Keratinocyte (primary cell): ENCODE measurements at regions not wholly inside any gene's neighbourhood (a gene's known extent, or its start where the extent isn't known, plus 50 kb on each side); places are given as distances from the start of the nearest gene placed in this dataset.

Source experiments
- DNase-seq: peaks from one replicate; pipeline ENCODE4 v3.0.0-alpha.2; 2011; ENCODE audit warnings: low read depth, missing footprints, low spot score
- FAIRE-seq: peaks from 2 replicates; lab custom pipeline; 2011; peaks lifted over from hg19 to GRCh38; lab: Jason Lieb, UNC
- H2AFZ ChIP-seq: 2 replicates; pipeline ENCODE4 v1.6.0; 2012; ENCODE audit warnings: low read length, control low read depth, inconsistent platforms; ENCODE audit not compliant: control insufficient read depth
- H3K27ac ChIP-seq: 2 replicates; pipeline ENCODE4 v1.5.1; 2011; ENCODE audit warnings: low read length; ENCODE audit not compliant: control insufficient read depth, insufficient read depth
- H3K27me3 ChIP-seq: 3 replicates; pipeline ENCODE4 v1.6.0; 2011; ENCODE audit warnings: low read length; ENCODE audit not compliant: control insufficient read depth, insufficient read depth; ENCODE audit errors: extremely low read depth
- H3K36me3 ChIP-seq, 2 experiments: 2 replicates in 1 of 2; 3 replicates in 1 of 2; pipeline ENCODE4 v1.5.1; 2011; ENCODE audit warnings: low read length in 2 of 2, mild to moderate bottlenecking in 1 of 2; ENCODE audit not compliant: control insufficient read depth in 2 of 2, insufficient read depth in 2 of 2; ENCODE audit errors: extremely low read depth in 1 of 2
- H3K4me1 ChIP-seq: 3 replicates; pipeline ENCODE4 v1.5.1; 2011; ENCODE audit warnings: low read length; ENCODE audit not compliant: control insufficient read depth, insufficient read depth; ENCODE audit errors: extremely low read depth
- H3K4me2 ChIP-seq: 3 replicates; pipeline ENCODE4 v1.6.0; 2011; ENCODE audit warnings: low read depth, low read length; ENCODE audit not compliant: control insufficient read depth, insufficient read depth; ENCODE audit errors: extremely low read depth
- H3K4me3 ChIP-seq, 3 experiments: fragments of 200-600 bp in 1 of 3; sonication (generic) in 1 of 3; 2 replicates in 2 of 3; 3 replicates in 1 of 3; pipeline ENCODE4 v1.5.1; 2011 to 2016; ENCODE audit warnings: low read length in 3 of 3, mild to moderate bottlenecking in 3 of 3, control low read depth in 2 of 3, inconsistent platforms in 1 of 3, low read depth in 1 of 3, mixed read lengths in 1 of 3, mixed run types in 1 of 3, moderate library complexity in 1 of 3; ENCODE audit not compliant: control insufficient read depth in 2 of 3, insufficient read depth in 2 of 3; ENCODE audit errors: extremely low read depth in 1 of 3
- H3K79me2 ChIP-seq: 2 replicates; pipeline ENCODE4 v1.6.0; 2012; ENCODE audit warnings: low read length; ENCODE audit not compliant: control insufficient read depth, insufficient read depth
- H3K9ac ChIP-seq: 3 replicates; pipeline ENCODE4 v1.6.0; 2011; ENCODE audit warnings: low read length; ENCODE audit not compliant: control insufficient read depth, insufficient read depth; ENCODE audit errors: extremely low read depth
- H3K9me1 ChIP-seq: 3 replicates; pipeline ENCODE4 v1.6.0; 2011; ENCODE audit warnings: low read length; ENCODE audit not compliant: control insufficient read depth, insufficient read depth; ENCODE audit errors: extremely low read depth
- H3K9me3 ChIP-seq: 2 replicates; pipeline ENCODE4 v1.5.1; 2012; ENCODE audit warnings: low read depth, low read length; ENCODE audit not compliant: control insufficient read depth
- H4K20me1 ChIP-seq: 3 replicates; pipeline ENCODE4 v1.6.0; 2011; ENCODE audit warnings: low read length; ENCODE audit not compliant: control insufficient read depth, insufficient read depth; ENCODE audit errors: extremely low read depth
- EZH2 ChIP-seq: IDR thresholded peaks from one replicate; pipeline ENCODE4 v1.6.1; 2012; ENCODE audit warnings: inconsistent platforms, mild to moderate bottlenecking, low read length, moderate library complexity
- dilution Hi-C: fragments of 300-500 bp; cut with MboI; formaldehyde crosslinking; loops from one replicate; pipeline ENCODE4 v1.7.0; 2020; ENCODE audit warnings: low sequenced_read_pairs; ENCODE audit not compliant: extremely low pct_ligation_motif_present
- TF ChIP-seq, protein P1 (sequence below), 3 experiments: IDR thresholded peaks in 1 of 3; conservative IDR thresholded peaks in 1 of 3; optimal IDR thresholded peaks in 1 of 3; 2 replicates in 2 of 3; 3 replicates in 1 of 3; pipeline versions ENCODE3 to v1.5.1; 2011; ENCODE audit warnings: low read length in 3 of 3, mild to moderate bottlenecking in 3 of 3, moderate library complexity in 2 of 3, control low read depth in 1 of 3, inconsistent platforms in 1 of 3; ENCODE audit not compliant: insufficient read depth in 2 of 3; ENCODE audit errors: extremely low read depth in 1 of 3

DNA sequence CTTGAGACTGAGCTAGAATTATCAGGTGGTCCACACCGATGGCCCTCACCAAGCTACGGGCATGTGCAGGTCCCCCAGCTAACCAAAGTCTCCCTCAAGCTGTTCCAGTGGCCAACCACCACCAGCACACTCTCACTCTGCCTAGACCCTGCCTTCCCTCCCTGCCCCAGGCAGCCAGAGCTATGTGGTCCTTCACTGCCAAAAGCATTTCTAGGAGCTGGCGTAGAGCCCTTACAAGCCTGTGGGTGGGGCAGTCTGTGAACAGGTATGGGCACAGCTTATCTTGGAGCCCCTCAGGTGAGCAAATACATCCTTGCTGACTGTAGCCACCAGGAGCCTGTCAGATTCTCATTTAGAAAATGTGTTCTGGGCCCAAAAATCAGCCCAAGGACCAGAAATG, 159.8 kb upstream of the PPP2R3A start:
- Histone ChIP-seq H3K27me3 (no peaks in the 10 kb centered on the region), H3K4me2 (no peak overlapping the region), H4K20me1 (no peaks in the 10 kb centered on the region), H3K4me1 (no peaks in the 10 kb centered on the region), H3K79me2 (no peaks in the 10 kb centered on the region), H3K9me1 (no peaks in the 10 kb centered on the region), H3K4me3 (no peak overlapping the region), H2AFZ (no peak overlapping the region), H3K9me3 (no peaks in the 10 kb centered on the region), H3K9ac (no peak overlapping the region), H3K36me3 (no peaks in the 10 kb centered on the region), H3K27ac (no peak overlapping the region)
- TF ChIP-seq EZH2 = no peak
- TF ChIP-seq, protein P1, sequence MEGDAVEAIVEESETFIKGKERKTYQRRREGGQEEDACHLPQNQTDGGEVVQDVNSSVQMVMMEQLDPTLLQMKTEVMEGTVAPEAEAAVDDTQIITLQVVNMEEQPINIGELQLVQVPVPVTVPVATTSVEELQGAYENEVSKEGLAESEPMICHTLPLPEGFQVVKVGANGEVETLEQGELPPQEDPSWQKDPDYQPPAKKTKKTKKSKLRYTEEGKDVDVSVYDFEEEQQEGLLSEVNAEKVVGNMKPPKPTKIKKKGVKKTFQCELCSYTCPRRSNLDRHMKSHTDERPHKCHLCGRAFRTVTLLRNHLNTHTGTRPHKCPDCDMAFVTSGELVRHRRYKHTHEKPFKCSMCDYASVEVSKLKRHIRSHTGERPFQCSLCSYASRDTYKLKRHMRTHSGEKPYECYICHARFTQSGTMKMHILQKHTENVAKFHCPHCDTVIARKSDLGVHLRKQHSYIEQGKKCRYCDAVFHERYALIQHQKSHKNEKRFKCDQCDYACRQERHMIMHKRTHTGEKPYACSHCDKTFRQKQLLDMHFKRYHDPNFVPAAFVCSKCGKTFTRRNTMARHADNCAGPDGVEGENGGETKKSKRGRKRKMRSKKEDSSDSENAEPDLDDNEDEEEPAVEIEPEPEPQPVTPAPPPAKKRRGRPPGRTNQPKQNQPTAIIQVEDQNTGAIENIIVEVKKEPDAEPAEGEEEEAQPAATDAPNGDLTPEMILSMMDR (optimal IDR thresholded peaks at IDR 0.05 in 1 of 3, IDR thresholded peaks at IDR 0.05 in 1 of 3, conservative IDR thresholded peaks at IDR 0.05 in 1 of 3; ENCODE audit: extremely low read depth in 1 of 3, insufficient read depth in 2 of 3, low read length in 3 of 3) = no peak
- DNase-seq (no peak), FAIRE-seq (no peak)
- dilution Hi-C loops = no loop called here

GRCh38 chr3:135806317-135806716, 159.2 kb upstream of the PPP2R3A start:
- dilution Hi-C loops = no loop called here
- Histone ChIP-seq H3K9me1 (no peaks in the 10 kb centered on the region), H3K9ac (no peak overlapping the region), H3K9me3 (no peaks in the 10 kb centered on the region), H3K79me2 (no peaks in the 10 kb centered on the region), H3K4me2 (no peak overlapping the region), H3K27me3 (no peaks in the 10 kb centered on the region), H3K36me3 (no peaks in the 10 kb centered on the region), H3K4me1 (no peaks in the 10 kb centered on the region), H4K20me1 (no peaks in the 10 kb centered on the region), H2AFZ (no peak overlapping the region), H3K4me3 (no peak overlapping the region), H3K27ac (no peak overlapping the region)
- FAIRE-seq (no peak), DNase-seq (no peak)
- TF ChIP-seq EZH2 = no peak
- TF ChIP-seq, protein P1 (optimal IDR thresholded peaks at IDR 0.05 in 1 of 3, IDR thresholded peaks at IDR 0.05 in 1 of 3, conservative IDR thresholded peaks at IDR 0.05 in 1 of 3; ENCODE audit: extremely low read depth in 1 of 3, insufficient read depth in 2 of 3, low read length in 3 of 3) = no peak
